GM13976 (cell line): ENCODE measurements at regions not wholly inside any gene's neighbourhood (a gene's known extent, or its start where the extent isn't known, plus 50 kb on each side); places are given as distances from the start of the nearest gene placed in this dataset.

ENCODE experiments used
- DNase-seq: peaks from one replicate; pipeline ENCODE4 v3.0.0; 2012; ENCODE audit warnings: low spot score
- CTCF ChIP-seq: IDR thresholded peaks from 2 replicates; pipeline ENCODE4 v1.5.1; 2012; ENCODE audit warnings: borderline replicate concordance, mild to moderate bottlenecking; ENCODE audit not compliant: insufficient read depth; ENCODE audit errors: extremely low read depth, missing control alignments, control extremely low read depth
- in situ Hi-C: fragments of 300-500 bp; cut with MboI; formaldehyde crosslinking; loops from one replicate; pipeline ENCODE4 v1.12.0; 2022; ENCODE audit warnings: low sequenced_read_pairs, mixed read lengths, inconsistent platforms; ENCODE audit not compliant: unreplicated experiment

GRCh38 chr19:31519256-31519655 is 170.0 kb upstream of the TSHZ3 start:
- no peak for DNase-seq
- in situ Hi-C loops = no loop called here
- TF ChIP-seq CTCF = no peak

DNA sequence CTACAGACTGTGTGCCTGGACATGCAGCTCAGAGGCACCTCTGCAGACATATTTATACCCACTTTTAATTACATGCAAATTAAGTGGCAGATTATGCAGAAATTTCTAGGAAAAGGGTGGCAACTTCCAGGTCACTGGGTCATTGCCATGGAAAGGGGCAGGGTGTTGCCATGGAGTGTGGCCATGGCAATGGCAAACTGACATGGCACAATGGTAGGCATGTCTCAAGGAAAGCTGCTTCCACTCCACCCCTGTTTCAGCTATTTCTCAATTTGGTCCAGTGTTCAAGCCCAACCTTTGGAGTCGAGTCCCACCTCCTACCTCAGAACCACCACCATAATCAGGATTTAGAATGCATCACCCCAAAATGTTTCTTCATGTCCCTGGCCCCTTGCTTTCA is 170.7 kb upstream of the TSHZ3 start:
- DNase-seq = no peak
- no peak for TF ChIP-seq CTCF
- in situ Hi-C loops = no loop called here

DNA sequence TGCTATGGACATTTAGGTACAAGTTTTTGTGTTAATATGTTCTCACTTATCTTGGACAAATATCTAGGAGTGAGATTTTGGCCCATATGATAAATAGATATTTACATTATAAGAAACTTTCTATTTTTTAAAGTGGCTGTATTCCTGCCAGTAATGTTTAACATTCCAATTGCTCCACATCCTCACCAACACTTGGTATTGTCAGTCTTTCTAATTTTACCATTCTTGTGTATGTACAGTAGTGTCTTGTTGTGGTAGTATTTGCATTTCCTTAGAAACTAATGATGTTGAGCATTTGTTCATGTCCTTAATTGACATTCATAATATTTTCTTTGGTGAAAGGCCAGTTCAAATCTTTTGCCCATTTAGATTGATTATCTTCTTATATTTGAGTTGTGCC is 171.4 kb upstream of the TSHZ3 start:
- in situ Hi-C loops = no loop called here
- no peak for DNase-seq
- no peak for TF ChIP-seq CTCF

- no peak for TF ChIP-seq CTCF
- DNase-seq = no peak
- in situ Hi-C loops = no loop called here
These were observed 176.4 kb upstream of the TSHZ3 start for GRCh38 chr19:31525610-31526147.

DNA sequence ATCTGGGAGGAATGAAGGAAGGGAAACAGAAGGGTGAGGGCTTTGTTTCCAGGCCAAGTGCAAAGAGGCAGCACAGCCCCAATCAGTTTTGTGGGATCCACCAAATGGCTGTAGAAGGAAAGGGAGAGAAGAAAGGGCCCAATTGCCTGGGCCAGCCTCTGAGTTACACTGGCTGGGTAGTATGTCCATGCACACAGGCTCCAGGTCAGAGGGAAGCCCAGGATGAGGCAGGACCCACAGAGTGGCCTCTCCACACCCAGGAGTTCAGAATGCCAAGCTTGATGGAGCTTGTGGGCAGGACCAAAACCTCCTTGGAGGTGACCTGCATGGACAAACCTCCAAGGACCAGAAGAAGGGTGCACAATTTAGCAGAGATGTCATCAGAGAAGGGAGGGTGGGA is 178.2 kb upstream of the TSHZ3 start:
- in situ Hi-C loops = no loop called here
- no peak for DNase-seq
- no peak for TF ChIP-seq CTCF

- DNase-seq = no peak
- TF ChIP-seq CTCF = no peak
- in situ Hi-C loops = no loop called here
These were observed 179.0 kb upstream of the TSHZ3 start for GRCh38 chr19:31528261-31528660.

DNA sequence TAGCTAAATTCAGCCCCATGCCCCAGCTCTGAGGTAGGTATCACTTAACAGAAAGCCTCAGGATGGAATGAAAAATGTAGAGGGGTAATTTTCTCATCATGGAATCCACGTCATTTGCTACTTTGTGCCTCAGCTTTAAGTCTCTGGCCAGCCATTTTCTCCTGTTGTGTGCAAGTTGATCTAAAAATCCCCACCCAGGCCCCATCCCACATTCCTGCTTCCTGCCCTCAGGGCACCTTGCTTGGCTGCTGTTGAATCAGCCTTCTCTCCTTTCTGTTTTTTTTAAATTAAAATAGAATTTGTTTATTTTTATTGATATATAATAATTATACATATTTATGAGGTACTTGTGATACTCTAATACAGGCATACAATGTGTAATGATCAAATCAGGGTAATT is 179.9 kb upstream of the TSHZ3 start:
- DNase-seq = no peak
- in situ Hi-C loops = no loop called here
- no peak for TF ChIP-seq CTCF
